IMR-90 (cell line): ENCODE measurements at regions not wholly inside any gene's neighbourhood (a gene's known extent, or its start where the extent isn't known, plus 50 kb on each side); places are given as distances from the start of the nearest gene placed in this dataset.

Experiments
- BHLHE40 ChIP-seq: fragments of 150-350 bp; IDR thresholded peaks from 2 replicates; pipeline ENCODE4 v1.6.1; 2016; ENCODE audit warnings: mild to moderate bottlenecking, low read depth, low read length
- CTCF ChIP-seq: conservative IDR thresholded peaks from 2 replicates; pipeline ENCODE4 v1.5.1; 2012; ENCODE audit warnings: mild to moderate bottlenecking, low read depth, low read length, improper control_type of control experiment
- MAFK ChIP-seq: IDR thresholded peaks from 2 replicates; pipeline ENCODE4 v1.6.1; 2012; ENCODE audit warnings: low read depth, low read length, improper control_type of control experiment
- POLR2A ChIP-seq: IDR thresholded peaks from 2 replicates; pipeline ENCODE4 v1.6.1; 2012; ENCODE audit warnings: mild to moderate bottlenecking, low read depth, low read length
- RAD21 ChIP-seq: IDR thresholded peaks from 2 replicates; pipeline ENCODE4 v1.6.1; 2012; ENCODE audit warnings: low read length, improper control_type of control experiment
- RFX5 ChIP-seq: IDR thresholded peaks from 2 replicates; pipeline ENCODE4 v1.8.0; 2012; ENCODE audit warnings: low read depth, mild to moderate bottlenecking, low read length, moderate library complexity

- TF ChIP-seq CTCF (no peak), POLR2A (no peak), BHLHE40 (no peak), MAFK (no peak), RAD21 (no peak), RFX5 (no peak)
These were observed 132.0 kb upstream of the ATP2B2 start for GRCh38 chr3:10637342-10637741.
